AG09309 (cell line): ENCODE measurements at regions not wholly inside any gene's neighbourhood (a gene's known extent, or its start where the extent isn't known, plus 50 kb on each side); places are given as distances from the start of the nearest gene placed in this dataset.

Source experiments
- DNase-seq: peaks from one replicate; pipeline ENCODE4 v3.0.0-alpha.2; 2010; ENCODE audit warnings: low read depth
- H3K4me3 ChIP-seq: 2 replicates; pipeline ENCODE4 v1.5.1; 2011; ENCODE audit warnings: mild to moderate bottlenecking, low read depth, low read length, moderate library complexity; ENCODE audit not compliant: control insufficient read depth
- CTCF ChIP-seq: IDR thresholded peaks from 2 replicates; pipeline ENCODE4 v1.5.1; 2011; ENCODE audit warnings: mild to moderate bottlenecking, low read depth, low read length, inconsistent platforms; ENCODE audit not compliant: insufficient read depth, control insufficient read depth; ENCODE audit errors: missing control alignments

- TF ChIP-seq CTCF: no peak
These were observed 184.8 kb upstream of the KLHL29 start for GRCh38 chr2:23200068-23200786.

GRCh38 chr2:23200787-23201114, 184.2 kb upstream of the KLHL29 start:
- DNase-seq: no peak
- TF ChIP-seq CTCF: no peak
- no peak overlapping the region for H3K4me3 ChIP-seq

More at GRCh38 chr2:23200068-23200786, 184.8 kb upstream of the KLHL29 start:
- no peak overlapping the region for H3K4me3 ChIP-seq
- no peak for DNase-seq

GRCh38 chr2:23203383-23203782, 181.6 kb upstream of the KLHL29 start:
- DNase-seq: no peak
- TF ChIP-seq CTCF: no peak

GRCh38 chr2:23204685-23205242, 180.2 kb upstream of the KLHL29 start:
- H3K4me3 ChIP-seq: no peak overlapping the region
- TF ChIP-seq CTCF: no peak
- no peak for DNase-seq

More at GRCh38 chr2:23203383-23203782, 181.6 kb upstream of the KLHL29 start:
- H3K4me3 ChIP-seq: no peak overlapping the region

GRCh38 chr2:23206650-23207049, 178.3 kb upstream of the KLHL29 start:
- no peak for TF ChIP-seq CTCF
- H3K4me3 ChIP-seq: no peak overlapping the region
- DNase-seq: no peak

- no peak for DNase-seq
- TF ChIP-seq CTCF: no peak
- H3K4me3 ChIP-seq: no peak overlapping the region
These were observed 177.1 kb upstream of the KLHL29 start for GRCh38 chr2:23207871-23208270.
